HepG2 (cell line): ENCODE measurements at regions not wholly inside any gene's neighbourhood (a gene's known extent, or its start where the extent isn't known, plus 50 kb on each side); places are given as distances from the start of the nearest gene placed in this dataset.

ENCODE experiments used
- ATAC-seq: fragments of 200-7000 bp; cut with Tn5 transposase; 3 replicates; pipeline ENCODE4 v1.9.1; 2020; ENCODE audit warnings: mild to moderate bottlenecking, moderate library complexity
- BruUV-seq: library from RNA; stranded (reverse); fragments of 400-500 nt; replicated peaks from 2 replicates; lab custom pipeline; 2021; lab: Mats Ljungman, UMichigan
- CTCF ChIA-PET: fragments of 300-600 bp; formaldehyde crosslinking; extraction: SDS; loops from one replicate; lab custom pipeline; 2021; ENCODE audit warnings: low total read pairs, inconsistent platforms, low intra/inter-chr PET ratio; lab: Yijun Ruan, JAX
- POLR2A ChIA-PET: fragments of 350-600 bp; sonication (Branson Sonifier 250); formaldehyde crosslinking; loops from one replicate; lab custom pipeline; 2020; ENCODE audit warnings: antibody characterized with exemption, inconsistent platforms; lab: Yijun Ruan, JAX
- DNase-seq: peaks from one replicate; pipeline ENCODE4 v3.0.0-alpha.2; 2015; ENCODE audit warnings: low spot score
- FAIRE-seq: peaks from 3 replicates; lab custom pipeline; 2011; peaks lifted over from hg19 to GRCh38; lab: Jason Lieb, UNC
- H2AFZ ChIP-seq: one replicate; pipeline ENCODE4 v1.6.1; 2011; ENCODE audit warnings: low read length, inconsistent platforms
- H3K27ac ChIP-seq: fragments of 300-600 bp; 3 replicates; pipeline ENCODE4 v1.8.0; 2011; ENCODE audit warnings: mixed run types, mild to moderate bottlenecking, mixed read lengths, low read length, inconsistent platforms; ENCODE audit not compliant: insufficient read depth; ENCODE audit errors: extremely low read length
- H3K27me3 ChIP-seq, 2 experiments: fragments of 200-600 bp in 1 of 2; 2 replicates in 1 of 2; 3 replicates in 1 of 2; pipeline versions ENCODE4 v1.6.0 to v1.8.0; 2011; ENCODE audit warnings: low read length in 2 of 2, mild to moderate bottlenecking in 2 of 2, moderate library complexity in 2 of 2, inconsistent platforms in 1 of 2; ENCODE audit not compliant: insufficient read depth in 2 of 2, control insufficient read depth in 1 of 2
- H3K36me3 ChIP-seq, 2 experiments: fragments of 200-600 bp in 1 of 2; replicated peaks in 1 of 2; 2 replicates in 1 of 2; 3 replicates in 1 of 2; pipeline versions ENCODE4 v1.5.1 to v1.8.0; 2011; ENCODE audit warnings: low read length in 2 of 2, inconsistent platforms in 1 of 2; ENCODE audit not compliant: insufficient read depth in 2 of 2, control insufficient read depth in 1 of 2
- H3K4me1 ChIP-seq: 2 replicates; pipeline ENCODE4 v1.5.1; 2012; ENCODE audit warnings: low read length, inconsistent platforms; ENCODE audit not compliant: insufficient read depth
- H3K4me2 ChIP-seq: 2 replicates; pipeline ENCODE4 v1.6.0; 2011; ENCODE audit warnings: low read depth, low read length, inconsistent platforms
- H3K4me3 ChIP-seq, 3 experiments: fragments of 200-600 bp in 1 of 3; sonication (generic), shearing (Covaris generic) in 1 of 3; replicated peaks in 1 of 3; 2 replicates each; pipeline ENCODE4 v1.5.1; 2011 to 2016; ENCODE audit warnings: low read length in 3 of 3, inconsistent platforms in 2 of 3, low read depth in 2 of 3, mild to moderate bottlenecking in 2 of 3, control low read depth in 1 of 3, mixed read lengths in 1 of 3; ENCODE audit not compliant: insufficient read depth in 1 of 3
- H3K79me2 ChIP-seq: one replicate; pipeline ENCODE4 v1.6.1; 2011; ENCODE audit warnings: low read length, inconsistent platforms; ENCODE audit not compliant: insufficient read depth
- H3K9ac ChIP-seq: 2 replicates; pipeline ENCODE4 v1.6.0; 2011; ENCODE audit warnings: mild to moderate bottlenecking, low read depth, low read length, inconsistent platforms; ENCODE audit not compliant: insufficient read depth
- H3K9me3 ChIP-seq: 2 replicates; pipeline ENCODE4 v1.5.1; 2012; ENCODE audit warnings: mild to moderate bottlenecking, low read length
- H4K20me1 ChIP-seq: 2 replicates; pipeline ENCODE4 v1.6.0; 2011; ENCODE audit warnings: inconsistent platforms, mild to moderate bottlenecking, low read length, moderate library complexity; ENCODE audit not compliant: insufficient read depth
- AKNA ChIP-seq: sonication (generic); formaldehyde crosslinking; IDR thresholded peaks from 2 replicates; pipeline ENCODE4 v1.4.0; 2020; ENCODE audit warnings: missing genetic modification reagents, borderline replicate concordance
- CERS6 ChIP-seq: sonication (generic); formaldehyde crosslinking; IDR thresholded peaks from 2 replicates; pipeline ENCODE4 v1.5.0; 2020; ENCODE audit warnings: missing genetic modification reagents
- ELF3 ChIP-seq: IDR thresholded peaks from 2 replicates; pipeline ENCODE4 v1.6.1; 2016; ENCODE audit warnings: missing genetic modification reagents, missing compliant biosample characterization
- NFATC3 ChIP-seq: sonication (generic); formaldehyde crosslinking; IDR thresholded peaks from 2 replicates; pipeline ENCODE4 v1.5.1; 2020; ENCODE audit warnings: mild to moderate bottlenecking, missing genetic modification reagents
- NFE2L2 ChIP-seq: fragments of 150-350 bp; IDR thresholded peaks from 2 replicates; pipeline ENCODE4 v1.6.1; 2014; ENCODE audit warnings: low read length
- RARG ChIP-seq: sonication (generic); formaldehyde crosslinking; IDR thresholded peaks from 2 replicates; pipeline ENCODE4 v1.4.0; 2020; ENCODE audit warnings: low read depth, mild to moderate bottlenecking, missing genetic modification reagents
- RFX1 ChIP-seq: fragments of 450-650 bp; IDR thresholded peaks from 2 replicates; pipeline ENCODE4 v1.6.1; 2017
- TFDP2 ChIP-seq: sonication (generic); formaldehyde crosslinking; IDR thresholded peaks from 2 replicates; pipeline ENCODE4 v1.4.0; 2020; ENCODE audit warnings: missing genetic modification reagents
- XRCC5 ChIP-seq: fragments of 200-400 bp; formaldehyde crosslinking; optimal IDR thresholded peaks from 2 replicates; pipeline ENCODE3; 2017; ENCODE audit warnings: mild to moderate bottlenecking, low read length
- ZBTB10 ChIP-seq: sonication (generic); formaldehyde crosslinking; IDR thresholded peaks from 2 replicates; pipeline ENCODE4 v1.4.0; 2020; ENCODE audit warnings: missing genetic modification reagents, borderline replicate concordance
- ZBTB20 ChIP-seq: sonication (generic); formaldehyde crosslinking; IDR thresholded peaks from 2 replicates; pipeline ENCODE4 v1.8.1; 2023; ENCODE audit warnings: missing genetic modification reagents, low read depth, mild to moderate bottlenecking, borderline replicate concordance
- ZBTB3 ChIP-seq: sonication (generic); formaldehyde crosslinking; IDR thresholded peaks from 2 replicates; pipeline ENCODE4 v1.4.0; 2020; ENCODE audit warnings: low read depth, mild to moderate bottlenecking, moderate library complexity, missing genetic modification reagents, borderline replicate concordance
- ZNF564 ChIP-seq: sonication (generic); formaldehyde crosslinking; IDR thresholded peaks from 2 replicates; pipeline ENCODE4 v1.8.1; 2023; ENCODE audit warnings: mild to moderate bottlenecking, missing genetic modification reagents
- ZNF569 ChIP-seq: sonication (generic); formaldehyde crosslinking; IDR thresholded peaks from 2 replicates; pipeline ENCODE4 v1.5.0; 2020; ENCODE audit warnings: mild to moderate bottlenecking, missing genetic modification reagents, moderate library complexity, borderline replicate concordance
- ZNF597 ChIP-seq: sonication (generic); formaldehyde crosslinking; IDR thresholded peaks from 2 replicates; pipeline ENCODE4 v1.5.0; 2020; ENCODE audit warnings: missing genetic modification reagents
- in situ Hi-C: cut with HindIII; loops from 2 replicates; pipeline ENCODE4 v1.10.0; 2017; ENCODE audit warnings: low pct_unique_long_range_greater_than_20kb; ENCODE audit not compliant: extremely low pct_ligation_motif_present
- intact Hi-C: fragments of 100-400 bp; cut with micrococcal nuclease; formaldehyde crosslinking; loops from one replicate; pipeline ENCODE4 v1.10.0; 2022; ENCODE audit not compliant: unreplicated experiment

- H4K20me1 ChIP-seq = no peaks in the 10 kb centered on the region
- BruUV-seq = no TSS peak
- ATAC-seq (no peak), DNase-seq (no peak), FAIRE-seq (no peak)
- no peak overlapping the region for H3K9ac ChIP-seq
- H3K4me2 ChIP-seq = no peak overlapping the region
- no peak overlapping the region for H3K27ac ChIP-seq
- H3K27me3 ChIP-seq = no peaks in the 10 kb centered on the region
- in situ Hi-C loops (no loop called here), intact Hi-C loops (no loop called here)
- H3K4me1 ChIP-seq = no peaks in the 10 kb centered on the region
- no peak overlapping the region for H2AFZ ChIP-seq
- H3K4me3 ChIP-seq = no peak overlapping the region
- 0 out of 2 replicates have a peak, but pooled peaks cover 4% of the 10 kb centered on the region for H3K9me3 ChIP-seq
- H3K36me3 ChIP-seq = no peaks in the 10 kb centered on the region
- H3K79me2 ChIP-seq = no peaks in the 10 kb centered on the region
- ChIA-PET POLR2A (no interaction called here), CTCF (no interaction called here)
- no peak for TF ChIP-seq XRCC5
- no peak for TF ChIP-seq NFATC3
- TF ChIP-seq ZNF569 (CRISPR knock-in tag) = no peak
- no peak for TF ChIP-seq ELF3 (CRISPR knock-in tag)
- TF ChIP-seq CERS6 (CRISPR knock-in tag) = no peak
- no peak for TF ChIP-seq ZBTB3 (CRISPR knock-in tag)
- TF ChIP-seq RARG (CRISPR knock-in tag) = no peak
- TF ChIP-seq TFDP2 (CRISPR knock-in tag) = no peak
- TF ChIP-seq NFE2L2 = no peak
- no peak for TF ChIP-seq AKNA (CRISPR knock-in tag)
- TF ChIP-seq ZBTB10 (CRISPR knock-in tag) = no peak
- TF ChIP-seq ZBTB20 (CRISPR knock-in tag) = no peak
- no peak for TF ChIP-seq ZNF597 (CRISPR knock-in tag)
- TF ChIP-seq RFX1 = no peak
- TF ChIP-seq ZNF564 (CRISPR knock-in tag) = no peak
These were observed 1499.6 kb downstream of the EFNA5 start for GRCh38 chr5:106171132-106171531.
